Suprapubic skin (tissue), 3 donors: ENCODE measurements at regions not wholly inside any gene's neighbourhood (a gene's known extent, or its start where the extent isn't known, plus 50 kb on each side); places are given as distances from the start of the nearest gene placed in this dataset.

Experiments
- POLR2A ChIP-seq, 2 donors: fragments of 450-650 bp; IDR thresholded peaks; one replicate each; pipeline ENCODE4 v1.6.1; 2017; ENCODE audit warnings: antibody characterized with exemption in 2 of 2, mild to moderate bottlenecking in 2 of 2, moderate library complexity in 2 of 2
- TF ChIP-seq, protein P1 (sequence below), 2 donors: fragments of 200-600 bp in 1 of 2; fragments of 450-650 bp in 1 of 2; sonication (generic) in 1 of 2; IDR thresholded peaks; one replicate each; pipeline ENCODE4 v1.5.1; 2016 to 2019; ENCODE audit warnings: antibody characterized with exemption in 2 of 2, mild to moderate bottlenecking in 1 of 2, moderate library complexity in 1 of 2

DNA sequence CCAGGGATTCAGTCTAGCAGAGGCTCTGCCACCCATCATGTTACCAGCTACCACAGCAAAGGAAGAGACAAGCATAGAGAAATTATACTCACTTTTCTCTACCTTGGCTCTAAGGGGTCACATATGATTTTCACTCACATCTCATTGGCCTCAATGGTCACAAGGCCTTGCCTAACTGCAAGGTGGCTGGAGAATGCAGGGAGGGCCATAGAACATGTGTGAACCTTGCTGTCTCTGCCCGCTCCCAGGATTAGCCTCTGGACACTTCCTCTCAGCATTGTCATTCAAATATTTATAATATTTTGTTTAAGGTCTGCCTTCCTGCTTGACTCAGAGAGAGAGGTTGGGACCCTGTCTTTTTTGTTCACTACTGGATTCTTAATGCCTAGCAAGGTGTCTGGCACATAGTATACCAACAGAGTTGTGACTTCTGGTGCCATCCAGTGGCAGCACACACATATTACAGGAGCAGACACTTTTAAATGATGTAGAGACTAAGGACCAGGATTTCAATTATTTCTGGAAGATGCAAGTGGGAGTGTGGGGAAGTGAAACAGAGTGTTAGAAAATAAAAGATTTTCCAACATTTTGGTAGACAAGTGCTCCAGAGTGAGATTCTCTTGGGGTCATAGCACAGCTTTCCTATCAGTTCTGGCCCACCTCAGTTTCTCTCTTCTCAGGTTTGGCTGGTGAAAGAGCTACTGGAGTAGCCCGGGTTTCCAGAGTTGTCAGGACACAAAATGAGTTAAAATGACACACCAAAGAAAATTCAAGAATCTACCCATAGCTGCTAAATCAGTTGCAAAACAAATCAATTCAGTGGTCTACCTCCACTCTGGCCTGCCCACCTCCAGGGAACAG lies 119.0 kb upstream of the RASGRP1 start:
- TF ChIP-seq POLR2A (IDR thresholded peaks at IDR 0.05), result no peak
- TF ChIP-seq, protein P1, sequence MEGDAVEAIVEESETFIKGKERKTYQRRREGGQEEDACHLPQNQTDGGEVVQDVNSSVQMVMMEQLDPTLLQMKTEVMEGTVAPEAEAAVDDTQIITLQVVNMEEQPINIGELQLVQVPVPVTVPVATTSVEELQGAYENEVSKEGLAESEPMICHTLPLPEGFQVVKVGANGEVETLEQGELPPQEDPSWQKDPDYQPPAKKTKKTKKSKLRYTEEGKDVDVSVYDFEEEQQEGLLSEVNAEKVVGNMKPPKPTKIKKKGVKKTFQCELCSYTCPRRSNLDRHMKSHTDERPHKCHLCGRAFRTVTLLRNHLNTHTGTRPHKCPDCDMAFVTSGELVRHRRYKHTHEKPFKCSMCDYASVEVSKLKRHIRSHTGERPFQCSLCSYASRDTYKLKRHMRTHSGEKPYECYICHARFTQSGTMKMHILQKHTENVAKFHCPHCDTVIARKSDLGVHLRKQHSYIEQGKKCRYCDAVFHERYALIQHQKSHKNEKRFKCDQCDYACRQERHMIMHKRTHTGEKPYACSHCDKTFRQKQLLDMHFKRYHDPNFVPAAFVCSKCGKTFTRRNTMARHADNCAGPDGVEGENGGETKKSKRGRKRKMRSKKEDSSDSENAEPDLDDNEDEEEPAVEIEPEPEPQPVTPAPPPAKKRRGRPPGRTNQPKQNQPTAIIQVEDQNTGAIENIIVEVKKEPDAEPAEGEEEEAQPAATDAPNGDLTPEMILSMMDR (IDR thresholded peaks at IDR 0.05), result peak; percentile 62 to 70
